LNCaP clone FGC (cell line): ENCODE measurements at regions not wholly inside any gene's neighbourhood (a gene's known extent, or its start where the extent isn't known, plus 50 kb on each side); places are given as distances from the start of the nearest gene placed in this dataset.

Experiments
- DNase-seq: peaks from one replicate; pipeline ENCODE4 v3.0.0-alpha.2; 2011; ENCODE audit warnings: low read depth
- H3K4me3 ChIP-seq: 2 replicates; pipeline ENCODE4 v1.5.1; 2011; ENCODE audit warnings: mild to moderate bottlenecking, low read depth, low read length, control low read depth
- TF ChIP-seq, protein P1 (sequence below): IDR thresholded peaks from 2 replicates; pipeline ENCODE4 v1.5.1; 2012; ENCODE audit warnings: mild to moderate bottlenecking; ENCODE audit not compliant: control insufficient read depth, insufficient read depth; ENCODE audit errors: extremely low read depth

GRCh38 chr2:19846567-19846966 lies 55.2 kb downstream of the TTC32 start:
- no peak overlapping the region for H3K4me3 ChIP-seq
- DNase-seq, result no peak
- TF ChIP-seq, protein P1, sequence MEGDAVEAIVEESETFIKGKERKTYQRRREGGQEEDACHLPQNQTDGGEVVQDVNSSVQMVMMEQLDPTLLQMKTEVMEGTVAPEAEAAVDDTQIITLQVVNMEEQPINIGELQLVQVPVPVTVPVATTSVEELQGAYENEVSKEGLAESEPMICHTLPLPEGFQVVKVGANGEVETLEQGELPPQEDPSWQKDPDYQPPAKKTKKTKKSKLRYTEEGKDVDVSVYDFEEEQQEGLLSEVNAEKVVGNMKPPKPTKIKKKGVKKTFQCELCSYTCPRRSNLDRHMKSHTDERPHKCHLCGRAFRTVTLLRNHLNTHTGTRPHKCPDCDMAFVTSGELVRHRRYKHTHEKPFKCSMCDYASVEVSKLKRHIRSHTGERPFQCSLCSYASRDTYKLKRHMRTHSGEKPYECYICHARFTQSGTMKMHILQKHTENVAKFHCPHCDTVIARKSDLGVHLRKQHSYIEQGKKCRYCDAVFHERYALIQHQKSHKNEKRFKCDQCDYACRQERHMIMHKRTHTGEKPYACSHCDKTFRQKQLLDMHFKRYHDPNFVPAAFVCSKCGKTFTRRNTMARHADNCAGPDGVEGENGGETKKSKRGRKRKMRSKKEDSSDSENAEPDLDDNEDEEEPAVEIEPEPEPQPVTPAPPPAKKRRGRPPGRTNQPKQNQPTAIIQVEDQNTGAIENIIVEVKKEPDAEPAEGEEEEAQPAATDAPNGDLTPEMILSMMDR, result no peak

GRCh38 chr2:19846030-19846429 lies 55.8 kb downstream of the TTC32 start:
- H3K4me3 ChIP-seq, result no peak overlapping the region
- no peak for DNase-seq
- TF ChIP-seq, protein P1, result no peak

DNA sequence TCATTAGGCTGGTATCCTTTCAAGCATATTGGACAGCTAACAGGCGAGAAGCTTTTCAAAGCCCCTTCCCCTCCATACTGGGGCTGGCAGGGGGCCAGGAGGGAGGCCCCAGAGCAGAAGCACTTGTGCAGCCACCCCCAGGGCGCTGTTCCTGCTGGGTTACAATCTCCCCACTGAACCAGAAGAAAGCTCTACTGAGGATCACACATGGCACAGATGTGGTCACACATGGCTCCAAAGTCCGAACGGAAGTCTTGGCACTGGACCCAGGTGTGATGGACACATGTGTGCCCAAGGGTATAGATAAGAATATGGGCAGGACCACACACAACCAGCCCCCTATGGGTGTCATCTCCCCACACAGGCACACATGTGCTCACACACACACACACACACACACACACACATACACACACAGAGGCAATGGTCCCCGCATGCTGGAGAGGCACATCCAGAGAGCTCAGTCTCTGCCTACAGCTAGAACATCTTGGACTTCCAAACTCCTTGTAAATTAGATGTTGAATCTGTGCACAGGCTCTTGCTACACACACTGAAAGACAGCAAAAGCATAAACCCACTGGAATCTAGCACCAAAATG lies 56.4 kb downstream of the TTC32 start:
- TF ChIP-seq, protein P1, result no peak
- H3K4me3 ChIP-seq, result no peak overlapping the region
- no peak for DNase-seq

DNA sequence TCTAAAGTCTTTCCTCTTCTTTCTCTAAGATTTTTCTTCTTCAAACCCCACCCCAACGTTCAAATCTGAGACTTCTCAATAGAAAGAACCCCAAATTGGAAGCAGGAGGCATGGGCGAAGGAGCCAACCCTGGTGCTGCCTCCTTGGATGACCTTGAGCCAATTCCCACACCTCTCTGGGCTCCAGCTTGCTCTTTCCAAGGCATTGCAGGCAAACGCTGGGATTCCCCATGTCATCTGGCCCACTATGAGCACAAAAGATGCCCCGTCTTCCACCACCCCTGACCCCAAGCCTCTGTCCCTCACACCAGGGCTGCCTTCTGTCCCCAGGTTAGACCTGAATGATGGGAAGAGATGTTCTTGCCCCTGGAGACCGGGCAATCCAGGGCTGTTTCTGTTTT lies 57.0 kb downstream of the TTC32 start:
- TF ChIP-seq, protein P1, result no peak
- no peak for DNase-seq
- no peak overlapping the region for H3K4me3 ChIP-seq

GRCh38 chr2:19843992-19844515 lies 57.7 kb downstream of the TTC32 start:
- DNase-seq, result no peak
- TF ChIP-seq, protein P1, result no peak

DNA sequence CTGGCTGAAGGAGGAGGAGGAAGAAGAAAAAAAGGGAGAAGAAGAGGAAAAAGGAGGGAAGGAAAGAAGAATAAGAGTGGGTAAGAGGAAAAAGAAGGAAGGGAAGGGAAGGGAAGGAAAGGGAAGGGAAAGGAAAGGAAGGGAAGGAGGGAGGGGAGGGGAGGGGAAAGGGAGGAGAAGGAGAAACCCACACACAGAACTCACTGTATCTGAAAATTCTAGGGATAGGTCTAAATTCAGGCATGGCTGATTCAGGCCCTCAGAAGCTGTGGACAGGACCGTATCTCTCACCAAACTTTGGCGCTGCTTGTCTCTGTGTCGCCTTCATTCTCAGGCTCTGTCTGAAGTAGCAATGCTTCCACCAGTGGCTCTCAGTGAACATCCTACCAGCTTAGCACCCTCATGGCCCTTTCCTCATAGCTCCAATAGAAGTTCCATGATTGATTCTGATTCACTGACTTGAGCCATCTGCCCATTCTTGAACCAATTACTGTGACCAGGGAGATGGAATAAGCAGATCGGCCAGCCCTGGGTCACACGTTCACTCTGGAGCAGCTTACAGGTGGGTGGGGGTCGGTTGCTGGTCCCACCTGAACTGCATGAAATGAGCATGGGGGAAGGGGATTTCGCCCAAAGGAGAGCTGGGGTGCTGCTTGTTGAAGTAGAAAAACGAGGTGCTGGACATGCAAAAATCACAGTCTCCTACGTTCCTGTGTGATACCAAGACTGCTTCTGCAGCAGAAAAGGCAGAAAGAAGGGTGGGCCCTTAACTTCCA lies 59.7 kb downstream of the TTC32 start:
- DNase-seq, result no peak
- TF ChIP-seq, protein P1, result no peak
- H3K4me3 ChIP-seq, result no peak overlapping the region

More at GRCh38 chr2:19843992-19844515, 57.7 kb downstream of the TTC32 start:
- H3K4me3 ChIP-seq, result no peak overlapping the region

- no peak overlapping the region for H3K4me3 ChIP-seq
- TF ChIP-seq, protein P1, result no peak
These were observed 62.3 kb downstream of the TTC32 start for GRCh38 chr2:19839438-19839837.

More at GRCh38 chr2:19839438-19839837, 62.3 kb downstream of the TTC32 start:
- no peak for DNase-seq
